C4-2B (cell line): ENCODE measurements at regions not wholly inside any gene's neighbourhood (a gene's known extent, or its start where the extent isn't known, plus 50 kb on each side); places are given as distances from the start of the nearest gene placed in this dataset.

Experiments
- H3K27ac ChIP-seq: fragments of 450-650 bp; 2 replicates; pipeline ENCODE4 v1.5.1; 2017
- CTCF ChIP-seq: fragments of 450-650 bp; conservative IDR thresholded peaks from 2 replicates; pipeline ENCODE4 v1.5.1; 2017; ENCODE audit warnings: mild to moderate bottlenecking
- ZFX ChIP-seq: fragments of 450-650 bp; IDR thresholded peaks from 2 replicates; pipeline ENCODE4 v1.6.1; 2017

DNA sequence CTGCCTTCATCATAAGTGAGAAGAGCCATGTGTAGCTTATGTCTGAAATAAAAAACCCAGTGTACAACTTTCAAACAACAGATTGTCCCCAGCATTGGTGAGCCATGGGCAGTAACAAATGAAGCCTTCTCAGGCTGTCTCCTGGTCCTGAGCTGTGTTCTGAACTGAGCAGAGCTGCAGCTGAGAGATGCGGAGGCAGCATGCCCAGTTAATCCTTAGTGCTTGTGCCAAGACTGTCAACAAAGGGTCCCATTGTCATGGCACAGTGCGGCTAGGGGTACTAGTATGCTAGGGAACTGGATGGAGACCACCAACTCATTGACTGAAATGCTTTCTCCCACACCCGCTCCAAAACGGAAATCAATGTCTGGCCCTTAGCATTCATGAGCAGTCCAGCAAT is 154.3 kb downstream of the RMST start:
- TF ChIP-seq CTCF = no peak
- TF ChIP-seq ZFX = no peak
- H3K27ac ChIP-seq = no peak overlapping the region

DNA sequence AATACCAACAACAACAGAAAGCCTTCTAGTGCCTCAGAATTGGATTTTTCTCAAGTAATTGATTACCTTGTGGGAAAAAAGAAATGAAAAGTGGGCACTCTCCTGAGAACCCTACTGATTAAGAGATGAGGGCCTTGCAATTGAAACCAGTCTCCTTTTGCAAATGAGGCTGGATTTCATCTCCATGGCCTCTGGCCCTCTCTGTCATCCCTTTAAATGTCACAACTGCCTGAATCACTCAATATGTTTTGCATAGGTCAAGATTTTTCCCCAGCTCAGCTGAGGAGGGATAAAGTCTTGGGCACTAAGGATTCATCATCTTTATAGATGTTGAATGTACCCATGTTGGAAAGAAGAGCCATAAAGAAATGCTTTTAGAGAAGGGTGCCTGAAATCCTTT is 166.4 kb downstream of the RMST start:
- no peak for TF ChIP-seq ZFX
- TF ChIP-seq CTCF = no peak
- no peak overlapping the region for H3K27ac ChIP-seq

GRCh38 chr12:97629382-97629781 is 166.8 kb downstream of the RMST start:
- no peak for TF ChIP-seq CTCF
- no peak for TF ChIP-seq ZFX
- no peak overlapping the region for H3K27ac ChIP-seq

DNA sequence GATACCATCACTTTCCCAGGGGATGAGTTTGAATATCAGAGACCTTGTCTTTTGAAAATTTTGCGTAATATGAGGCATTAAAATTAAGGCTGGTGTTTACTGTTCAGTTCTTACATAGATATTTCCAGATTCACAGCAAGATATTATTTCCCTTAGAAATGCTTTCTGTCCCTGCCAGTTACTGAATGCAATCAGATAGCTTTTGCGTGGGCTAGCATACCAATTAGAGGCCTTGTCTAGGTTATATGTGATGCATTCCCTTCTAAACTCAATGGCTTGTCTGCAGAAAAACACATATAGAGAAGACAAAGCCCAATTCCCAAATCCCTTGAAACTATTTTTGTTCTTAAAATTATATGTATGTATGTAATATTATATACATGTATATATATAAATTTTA is 167.8 kb downstream of the RMST start:
- TF ChIP-seq ZFX (no peak), CTCF (no peak)
- H3K27ac ChIP-seq = no peak overlapping the region

GRCh38 chr12:97630875-97631274 is 168.3 kb downstream of the RMST start:
- no peak overlapping the region for H3K27ac ChIP-seq
- no peak for TF ChIP-seq ZFX
- no peak for TF ChIP-seq CTCF

- no peak overlapping the region for H3K27ac ChIP-seq
- no peak for TF ChIP-seq ZFX
- TF ChIP-seq CTCF = no peak
Measured at GRCh38 chr12:97637770-97638169, 175.2 kb downstream of the RMST start.

DNA sequence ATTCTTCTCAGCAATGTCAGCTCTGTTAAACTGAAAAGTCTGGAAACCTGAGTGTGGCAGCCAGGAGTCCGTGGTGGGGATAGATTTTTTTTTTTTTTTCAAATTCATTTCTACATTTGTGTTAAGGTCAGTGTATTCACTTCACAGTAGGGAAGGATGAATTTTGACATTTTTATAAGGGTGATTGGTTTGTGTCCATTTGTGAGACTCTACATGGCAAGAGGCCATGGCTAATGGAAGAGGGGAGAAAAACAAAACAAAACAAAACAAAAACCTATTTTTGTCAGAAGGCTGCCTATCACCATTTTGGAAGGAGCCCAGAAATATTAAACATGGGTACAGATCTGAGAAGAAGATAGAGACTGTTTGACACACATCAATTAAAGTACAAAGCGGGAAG is 176.1 kb downstream of the RMST start:
- H3K27ac ChIP-seq = no peak overlapping the region
- no peak for TF ChIP-seq ZFX

DNA sequence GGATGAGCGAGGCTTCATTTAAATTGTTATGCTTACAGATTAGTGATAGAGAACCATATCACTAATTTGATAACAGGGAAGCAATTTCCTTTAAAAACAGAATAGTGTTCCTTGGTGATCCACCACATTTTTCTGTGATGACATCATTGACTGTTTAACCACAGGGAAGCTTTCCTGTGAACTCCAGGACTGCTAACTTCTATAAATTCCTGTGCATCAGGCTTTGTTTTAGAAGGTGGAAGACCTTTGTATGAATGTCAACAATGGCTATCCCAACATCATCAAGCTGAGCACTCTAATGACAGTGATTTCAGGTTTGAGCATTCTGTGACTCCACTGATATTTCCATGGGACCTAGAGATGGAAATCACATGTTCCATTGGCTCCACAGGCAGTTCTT is 177.1 kb downstream of the RMST start:
- H3K27ac ChIP-seq = no peak overlapping the region
- TF ChIP-seq ZFX (no peak), CTCF (no peak)
